Peyer's patch (tissue), 4 donors: ENCODE measurements at regions not wholly inside any gene's neighbourhood (a gene's known extent, or its start where the extent isn't known, plus 50 kb on each side); places are given as distances from the start of the nearest gene placed in this dataset.

Experiments
- CTCF ChIP-seq, 6 experiments: fragments of 450-650 bp in 4 of 6; fragments of 200-600 bp in 2 of 6; sonication (generic) in 1 of 6; IDR thresholded peaks; one replicate each; pipeline ENCODE4 v1.5.1; 2017 to 2019; ENCODE audit warnings: antibody characterized with exemption in 6 of 6, mild to moderate bottlenecking in 3 of 6, moderate library complexity in 1 of 6
- POLR2A ChIP-seq, 2 donors: fragments of 450-650 bp; IDR thresholded peaks; one replicate each; pipeline ENCODE4 v1.5.1; 2017; ENCODE audit warnings: antibody characterized with exemption in 2 of 2, mild to moderate bottlenecking in 2 of 2, moderate library complexity in 2 of 2

GRCh38 chr12:83335748-83336147 is 649.0 kb downstream of the TMTC2 start:
- no peak for TF ChIP-seq CTCF (IDR thresholded peaks at IDR 0.05)
- no peak for TF ChIP-seq POLR2A (IDR thresholded peaks at IDR 0.05)
